Naive thymus-derived CD8-positive, alpha-beta T cell (primary cell): ENCODE measurements at regions not wholly inside any gene's neighbourhood (a gene's known extent, or its start where the extent isn't known, plus 50 kb on each side); places are given as distances from the start of the nearest gene placed in this dataset.
"Not testable (repeated sequence)": the region's sequence is repeated elsewhere in the genome, so short reads cannot be mapped to it uniquely, and the experiment has no call there.

ENCODE experiments used
- ATAC-seq, 2 donors: fragments of 150-1000 bp; cut with Tn5 transposase in 1 of 2; sonication (Bioruptor Pico), chemical (Tn5 transposase) in 1 of 2; 1 replicate in 1 of 2; 2 replicates in 1 of 2; pipeline ENCODE4 v1.10.0; 2021; ENCODE audit warnings: mild to moderate bottlenecking in 2 of 2, moderate library complexity in 2 of 2
- POLR2A ChIA-PET: fragments of 350-600 bp; sonication (Branson Sonifier 250); formaldehyde crosslinking; loops from one replicate; lab custom pipeline; 2021; ENCODE audit warnings: antibody characterized with exemption; lab: Charles Lee
- DNase-seq, 10 donors: peaks; one replicate each; pipeline versions ENCODE4 v3.0.0 to v3.0.0-alpha.2; 2020 to 2022
- H3K27ac Mint-ChIP-seq, 10 donors: one replicate each; pipeline ENCODE4 v1.8.0; 2020 to 2022; ENCODE audit warnings: mild to moderate bottlenecking in 10 of 10, mixed read lengths in 10 of 10, moderate library complexity in 4 of 10, inconsistent platforms in 1 of 10
- H3K27me3 Mint-ChIP-seq, 5 donors: one replicate each; pipeline ENCODE4 v1.8.0; 2021 to 2022; ENCODE audit warnings: mixed read lengths in 5 of 5
- H3K36me3 Mint-ChIP-seq, 3 donors: one replicate each; pipeline ENCODE4 v1.8.0; 2020 to 2022; ENCODE audit warnings: mixed read lengths in 3 of 3, mild to moderate bottlenecking in 2 of 3, inconsistent platforms in 1 of 3
- H3K4me1 Mint-ChIP-seq, 4 donors: one replicate each; pipeline ENCODE4 v1.8.0; 2021 to 2022; ENCODE audit warnings: mixed read lengths in 4 of 4
- H3K4me3 Mint-ChIP-seq, 10 donors: one replicate each; pipeline ENCODE4 v1.8.0; 2020 to 2022; ENCODE audit warnings: mild to moderate bottlenecking in 10 of 10, mixed read lengths in 10 of 10, moderate library complexity in 6 of 10, inconsistent platforms in 1 of 10
- H3K9me3 Mint-ChIP-seq, 9 donors: one replicate each; pipeline ENCODE4 v1.8.0; 2020 to 2022; ENCODE audit warnings: mixed read lengths in 9 of 9, mild to moderate bottlenecking in 3 of 9, inconsistent platforms in 1 of 9, moderate library complexity in 1 of 9

DNA sequence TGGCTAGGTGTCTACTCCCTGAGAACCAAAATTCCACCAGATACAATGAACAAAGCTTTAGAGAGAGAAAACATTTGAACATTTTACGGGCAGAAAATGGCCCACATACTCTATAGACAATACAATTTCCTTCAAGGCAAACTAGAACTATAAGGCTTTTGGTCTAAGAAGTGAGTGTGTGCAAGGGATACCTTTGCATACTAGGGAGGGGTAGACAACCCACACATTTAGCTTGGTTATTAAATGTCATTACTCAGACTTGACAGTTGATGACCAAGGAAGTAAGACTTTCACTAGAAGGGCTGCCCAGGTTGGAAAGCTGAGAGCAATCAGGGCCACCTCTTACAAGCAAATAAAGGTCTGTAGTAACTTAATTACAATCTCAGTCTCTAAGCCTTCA, 64.0 kb upstream of the PLEKHM1 start:
- H3K27ac Mint-ChIP-seq: not testable (repeated sequence)

DNA sequence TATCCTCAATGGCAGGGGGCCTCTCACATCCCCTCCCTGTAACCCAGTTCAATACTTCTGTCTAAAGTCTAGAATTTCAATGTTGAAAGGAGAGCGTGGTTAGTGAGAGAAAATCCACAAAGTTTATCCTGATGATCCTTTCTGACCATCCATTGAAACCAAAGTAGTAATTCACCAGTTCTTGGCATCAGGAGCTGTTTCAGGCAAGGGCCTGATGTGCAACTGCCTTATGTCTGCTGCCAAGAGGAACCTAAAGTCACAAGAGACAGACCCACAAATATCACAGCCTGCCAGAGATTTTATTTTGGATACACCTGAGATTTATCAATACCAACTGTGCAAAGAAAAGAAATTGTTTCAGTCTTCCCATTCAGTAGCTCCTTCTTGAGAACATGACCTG, 68.3 kb upstream of the PLEKHM1 start:
- H3K4me1 Mint-ChIP-seq, H3K27ac Mint-ChIP-seq, H3K27me3 Mint-ChIP-seq, DNase-seq, ATAC-seq, H3K36me3 Mint-ChIP-seq, H3K9me3 Mint-ChIP-seq, H3K4me3 Mint-ChIP-seq, POLR2A ChIA-PET: not testable (repeated sequence)

More for the DNA sequence above, 64.0 kb upstream of the PLEKHM1 start:
- H3K9me3 Mint-ChIP-seq, ATAC-seq, DNase-seq, H3K4me1 Mint-ChIP-seq, H3K27me3 Mint-ChIP-seq, H3K4me3 Mint-ChIP-seq, H3K36me3 Mint-ChIP-seq, POLR2A ChIA-PET: not testable (repeated sequence)

DNA sequence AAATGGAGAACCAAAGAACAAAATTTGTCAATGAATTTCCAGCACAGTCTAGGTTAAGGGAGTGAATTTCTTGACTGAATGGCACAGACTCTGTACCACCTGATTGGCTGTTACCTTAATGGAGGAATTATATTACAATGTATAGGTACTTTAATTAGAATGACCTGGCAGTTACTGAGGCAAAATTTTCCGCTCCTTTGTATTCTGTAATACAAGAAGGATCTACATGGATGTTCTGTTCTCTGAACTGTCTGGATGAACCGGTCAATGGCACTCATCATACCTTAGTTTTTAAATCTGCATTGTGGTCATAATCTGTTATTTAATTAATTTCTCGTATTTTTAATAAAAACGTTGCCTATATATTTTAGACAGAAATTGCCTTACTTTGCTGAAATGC, 72.3 kb upstream of the PLEKHM1 start:
- H3K27me3 Mint-ChIP-seq, H3K4me3 Mint-ChIP-seq, H3K27ac Mint-ChIP-seq, DNase-seq, H3K36me3 Mint-ChIP-seq, H3K9me3 Mint-ChIP-seq, ATAC-seq, POLR2A ChIA-PET: not testable (repeated sequence)
- peaks cover 2 to 14% (median 5%) of the 10 kb centered on the region in 4 donors for H3K4me1 Mint-ChIP-seq

DNA sequence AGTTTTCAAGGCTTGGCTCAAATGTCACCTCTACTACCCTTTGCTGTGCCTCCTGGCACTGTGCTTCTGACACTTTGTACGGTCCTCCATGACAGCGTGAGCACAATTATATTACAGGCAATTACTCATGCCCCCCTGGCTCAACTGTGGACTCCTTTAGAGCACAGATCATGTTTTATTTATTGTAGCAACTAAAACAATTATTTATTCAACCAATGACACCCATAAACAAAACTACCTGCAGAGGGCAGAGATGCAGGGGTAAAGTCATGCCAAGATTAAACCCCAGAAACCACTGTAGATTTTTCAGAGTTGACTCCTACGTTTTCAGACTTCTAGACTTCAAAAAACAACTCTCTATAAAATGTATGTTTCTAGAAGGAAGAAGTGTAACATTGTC, 72.8 kb upstream of the PLEKHM1 start:
- POLR2A ChIA-PET, H3K27me3 Mint-ChIP-seq, H3K9me3 Mint-ChIP-seq, H3K27ac Mint-ChIP-seq, H3K4me3 Mint-ChIP-seq, ATAC-seq, H3K36me3 Mint-ChIP-seq: not testable (repeated sequence)
- DNase-seq: peak in 1 of 10 donors; percentile 16
- peaks cover 2 to 19% (median 6%) of the 10 kb centered on the region in 4 donors for H3K4me1 Mint-ChIP-seq

DNA sequence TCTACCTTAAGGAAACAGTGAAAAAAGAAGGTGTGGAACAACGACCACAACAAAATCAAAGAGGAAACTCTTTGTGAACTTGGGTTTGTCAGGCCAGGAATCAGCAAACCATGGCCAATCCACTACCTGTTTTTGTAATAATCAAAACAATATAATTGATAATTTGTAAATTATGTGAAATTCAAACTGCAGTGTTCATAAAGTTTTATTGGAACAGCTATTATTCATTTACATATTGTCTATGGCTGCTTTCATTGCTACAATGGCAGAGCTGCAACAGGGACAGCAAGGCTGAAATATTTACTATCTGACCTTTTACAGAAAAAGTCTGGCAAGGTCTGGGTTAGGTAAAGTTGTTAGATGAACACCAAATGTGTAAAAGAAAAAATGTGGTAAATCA, 77.8 kb upstream of the PLEKHM1 start:
- H3K4me3 Mint-ChIP-seq, POLR2A ChIA-PET, H3K36me3 Mint-ChIP-seq, H3K9me3 Mint-ChIP-seq, DNase-seq, ATAC-seq, H3K27me3 Mint-ChIP-seq: not testable (repeated sequence)
- peak overlapping the region in 1 of 10 donors; percentile 19 for H3K27ac Mint-ChIP-seq
- H3K4me1 Mint-ChIP-seq: peaks cover 2 to 22% (median 7%) of the 10 kb centered on the region in 4 donors

DNA sequence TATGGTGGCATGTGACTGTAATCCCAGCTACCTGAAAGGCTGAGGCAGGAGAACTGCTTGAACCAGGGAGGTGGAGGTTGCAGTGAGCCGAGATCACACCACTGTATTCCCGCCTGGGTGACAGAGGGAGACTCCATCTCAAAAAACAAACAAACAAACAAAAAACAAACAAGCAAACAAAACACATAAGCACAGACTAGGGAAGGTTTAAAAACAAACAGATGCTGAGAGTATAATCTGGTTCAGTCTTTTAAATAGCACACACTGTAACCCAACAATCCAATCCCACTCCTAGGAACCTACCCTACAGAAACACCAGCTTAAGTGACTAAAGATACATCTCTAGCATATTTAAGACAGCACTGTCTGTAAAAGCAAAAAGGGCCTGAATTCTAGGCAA, 82.8 kb upstream of the PLEKHM1 start:
- H3K27me3 Mint-ChIP-seq, POLR2A ChIA-PET, ATAC-seq, DNase-seq, H3K9me3 Mint-ChIP-seq, H3K4me3 Mint-ChIP-seq: not testable (repeated sequence)
- Mint-ChIP-seq H3K27ac (peak overlapping the region in 2 of 10 donors; percentile 0 to 5), H3K36me3 (peaks cover 0 to 34% (median 1%) of the 10 kb centered on the region in 3 donors), H3K4me1 (peaks cover 20 to 52% (median 43%) of the 10 kb centered on the region in 4 donors)

DNA sequence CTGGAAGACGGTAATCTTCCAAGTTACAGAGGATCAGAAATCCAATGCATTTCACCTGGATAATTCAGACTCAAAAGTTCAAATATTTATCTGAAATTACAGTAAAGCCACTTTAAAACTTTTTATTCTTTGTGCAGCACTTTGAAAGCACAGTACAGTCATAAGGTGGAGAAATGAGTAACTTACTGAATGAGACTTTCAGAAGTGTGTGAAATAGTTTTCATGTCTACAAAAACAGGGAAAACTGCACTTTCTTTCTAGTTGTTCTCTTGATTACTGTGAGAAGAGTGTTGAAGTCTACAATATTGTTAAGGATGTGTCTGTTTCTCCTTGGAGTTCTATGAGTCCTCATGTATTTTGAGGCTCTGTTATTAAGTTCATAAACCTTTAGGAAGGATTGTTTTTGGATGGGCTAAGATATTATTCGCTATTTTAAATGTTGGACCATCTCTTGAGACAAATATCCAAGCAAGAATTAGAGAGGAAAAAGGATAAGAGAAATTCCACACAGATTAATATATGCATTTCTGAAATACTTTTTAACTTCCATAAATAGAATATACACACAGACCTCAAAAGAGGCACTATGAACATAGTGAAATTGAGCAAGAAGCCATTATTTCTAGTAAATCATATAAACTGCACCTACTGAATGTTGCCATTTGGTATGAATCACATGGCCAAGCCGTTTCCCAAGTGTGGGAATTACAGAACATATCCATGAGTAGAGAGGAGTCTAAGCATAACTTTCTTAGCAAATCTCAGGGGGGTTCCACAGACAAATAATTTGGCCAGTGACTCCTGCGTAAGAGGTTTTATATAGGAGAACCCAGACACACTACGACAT, 83.6 kb upstream of the PLEKHM1 start:
- no peak for ATAC-seq
- POLR2A ChIA-PET: no interaction called here
- Mint-ChIP-seq H3K27ac (peak overlapping the region in 2 of 10 donors; percentile 2 to 5), H3K27me3 (no peaks in the 10 kb centered on the region), H3K4me1 (peaks cover 25 to 53% (median 50%) of the 10 kb centered on the region in 4 donors), H3K9me3 (no peaks in the 10 kb centered on the region), H3K4me3 (no peak overlapping the region), H3K36me3 (peaks cover 0 to 38% (median 1%) of the 10 kb centered on the region in 3 donors)
- DNase-seq: no peak

DNA sequence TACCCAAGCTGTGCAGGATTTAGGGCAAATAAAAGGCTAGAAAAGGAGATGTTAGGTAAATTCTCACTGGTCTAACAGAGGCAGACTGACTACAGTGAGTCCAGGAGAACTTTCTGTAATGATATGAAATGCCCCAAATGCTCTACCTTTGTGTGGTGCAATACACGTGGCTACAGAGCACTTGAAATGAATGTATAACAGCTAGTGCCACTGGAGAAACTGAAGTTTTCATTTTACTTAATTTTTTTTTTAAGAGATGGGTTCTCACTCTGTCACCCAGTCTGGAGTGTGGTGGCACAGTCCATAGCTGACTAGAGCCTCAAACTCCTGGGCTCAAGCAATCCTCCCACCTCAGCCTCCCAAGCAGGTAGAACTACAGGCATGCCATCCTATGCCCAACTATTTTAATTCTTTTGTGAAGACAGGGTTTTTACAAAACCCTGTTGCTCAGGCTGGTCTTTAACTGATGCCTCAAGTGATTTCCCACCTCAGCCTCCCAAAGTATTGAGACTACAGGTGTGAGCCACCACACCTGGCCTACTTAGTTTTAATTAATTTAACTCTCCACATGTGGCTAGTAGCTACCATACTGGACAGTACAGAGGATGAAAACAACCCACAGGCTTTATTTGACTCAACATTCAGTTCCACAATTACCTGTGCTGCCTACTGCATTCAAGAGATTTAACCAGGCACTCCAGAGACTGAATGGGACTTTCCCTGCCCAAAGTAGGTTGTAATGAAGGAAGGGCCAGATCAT, 84.8 kb upstream of the PLEKHM1 start:
- Mint-ChIP-seq H3K4me3 (peak overlapping the region in 2 of 10 donors; percentile 4 to 7), H3K27ac (peak overlapping the region in 5 of 10 donors; percentile 0 to 50 (median 3))
- POLR2A ChIA-PET: no interaction called here

DNA sequence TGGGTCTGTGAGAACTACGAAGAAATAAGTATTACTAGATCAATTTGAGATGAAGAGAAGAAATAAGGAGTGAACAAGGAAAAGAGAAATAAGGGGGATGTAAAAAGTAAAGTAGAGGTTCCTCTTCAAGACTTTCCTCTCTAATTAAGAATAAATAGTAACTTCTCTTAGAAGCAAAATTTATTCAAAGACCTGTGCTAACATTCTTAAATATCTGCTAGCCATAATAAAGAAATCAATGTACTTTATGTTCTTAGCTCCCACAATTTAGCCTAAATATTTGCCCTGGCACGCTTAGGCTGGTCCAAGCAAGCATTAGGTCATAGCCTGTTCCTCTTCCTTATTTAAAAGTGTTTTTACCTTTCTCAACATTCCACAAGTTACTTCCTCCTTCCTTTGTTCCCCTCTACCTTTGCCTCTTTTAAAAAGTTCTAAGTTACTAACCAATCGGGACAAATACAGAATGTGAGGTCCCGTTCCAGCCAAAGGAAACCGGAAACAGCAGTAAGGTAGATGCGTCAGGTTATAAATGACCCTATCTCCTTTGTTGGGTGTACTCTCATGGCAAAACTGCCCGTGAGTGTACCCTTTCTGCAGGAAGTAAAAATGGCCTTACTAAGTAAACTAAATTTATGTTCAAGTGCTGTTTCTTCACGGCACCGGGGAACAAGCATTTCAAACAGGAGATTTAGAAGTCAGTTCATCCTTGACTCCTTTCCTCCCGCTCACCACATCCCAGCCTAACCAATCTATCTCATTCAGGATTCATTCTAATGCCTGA, 86.2 kb upstream of the PLEKHM1 start:
- H3K27me3 Mint-ChIP-seq, POLR2A ChIA-PET, DNase-seq, ATAC-seq, H3K9me3 Mint-ChIP-seq, H3K4me3 Mint-ChIP-seq: not testable (repeated sequence)
- peak overlapping the region in 4 of 10 donors; percentile 3 to 57 (median 26) for H3K27ac Mint-ChIP-seq
- peaks cover 0 to 47% (median 5%) of the 10 kb centered on the region in 3 donors for H3K36me3 Mint-ChIP-seq
- H3K4me1 Mint-ChIP-seq: peaks cover 41 to 77% (median 70%) of the 10 kb centered on the region in 4 donors

More for the DNA sequence above, 84.8 kb upstream of the PLEKHM1 start:
- DNase-seq: no peak
- Mint-ChIP-seq H3K4me1 (peaks cover 35 to 65% (median 62%) of the 10 kb centered on the region in 4 donors), H3K36me3 (peaks cover 0 to 38% (median 1%) of the 10 kb centered on the region in 3 donors), H3K9me3 (no peaks in the 10 kb centered on the region), H3K27me3 (no peaks in the 10 kb centered on the region)
- no peak for ATAC-seq

DNA sequence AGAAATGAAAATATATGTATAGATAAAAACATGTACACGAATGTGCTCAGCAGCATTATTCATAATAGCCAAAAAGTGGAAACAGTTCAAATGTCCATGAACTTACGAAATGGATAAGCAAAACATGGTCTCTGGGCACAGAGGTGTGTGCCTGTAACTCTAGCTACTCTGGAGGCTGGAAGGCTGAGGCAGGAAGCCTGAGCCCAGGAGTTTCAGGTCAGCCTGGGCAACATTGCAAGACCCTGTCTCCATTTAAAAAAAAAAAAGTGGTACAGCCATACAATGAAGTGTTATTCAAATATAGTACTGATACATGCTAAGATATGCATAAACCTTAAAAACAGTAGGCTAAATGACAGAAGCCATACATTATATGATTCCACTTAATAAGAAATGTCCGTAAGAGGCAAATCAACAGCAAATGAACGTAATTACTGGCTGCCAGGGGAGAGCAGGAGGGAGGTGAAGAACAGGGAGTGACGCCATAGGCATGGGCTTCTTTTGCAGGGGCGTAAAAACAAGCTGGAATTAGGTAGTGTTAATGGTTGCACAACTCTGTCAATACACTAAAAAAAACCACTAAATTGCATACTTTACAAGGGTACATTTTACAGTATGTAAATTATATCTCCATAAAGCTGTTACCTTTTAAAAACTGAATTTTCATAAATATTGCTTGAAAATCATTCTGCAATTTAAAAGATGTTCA, 87.2 kb upstream of the PLEKHM1 start:
- peaks cover 41 to 87% (median 75%) of the 10 kb centered on the region in 4 donors for H3K4me1 Mint-ChIP-seq

DNA sequence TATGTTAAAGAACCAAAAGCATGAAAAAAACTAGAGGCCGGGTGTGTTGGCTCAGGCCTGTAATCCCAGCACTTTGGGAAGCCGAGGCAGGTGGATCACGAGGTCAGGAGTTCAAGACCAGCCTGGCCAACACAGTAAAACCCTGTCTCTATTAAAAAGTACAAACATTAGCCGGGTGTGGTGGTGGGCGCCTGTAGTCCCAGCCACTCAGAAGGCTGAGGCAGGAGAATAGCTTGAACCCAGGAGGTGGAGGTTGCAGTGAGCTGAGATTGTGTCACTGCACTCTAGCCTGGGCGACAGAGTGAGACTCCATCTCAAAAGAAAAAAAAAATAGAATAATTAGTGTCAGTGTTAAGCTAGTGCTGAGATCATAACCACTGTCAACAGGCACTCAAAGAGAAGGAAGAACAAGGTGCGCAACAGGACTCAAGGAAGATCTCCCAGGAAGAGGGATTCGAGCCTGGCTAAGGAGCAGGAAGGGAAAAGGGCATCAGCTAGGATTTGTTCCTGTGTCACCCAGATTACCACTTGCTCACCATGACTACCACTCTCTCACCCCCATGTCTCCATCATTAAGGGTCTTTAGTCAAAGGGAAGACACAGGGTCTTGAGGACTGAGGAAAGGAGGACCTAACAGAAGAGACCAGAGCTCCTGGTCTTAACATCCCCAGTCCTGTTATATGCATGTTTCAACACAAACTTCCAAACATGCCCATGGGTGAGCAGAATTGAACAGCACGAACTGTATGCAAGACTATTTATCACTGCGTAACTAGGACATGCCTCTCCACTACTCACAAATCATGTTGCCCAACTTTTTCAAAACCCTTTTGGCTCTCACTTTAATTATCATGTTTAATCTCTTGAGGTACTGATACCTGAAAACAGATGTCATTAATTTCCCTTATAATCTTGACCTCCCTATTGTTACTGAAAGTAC, 88.3 kb upstream of the PLEKHM1 start:
- H3K9me3 Mint-ChIP-seq: no peaks in the 10 kb centered on the region
- H3K36me3 Mint-ChIP-seq: peaks cover 0 to 51% (median 4%) of the 10 kb centered on the region in 3 donors
- peak overlapping the region in 3 of 10 donors; percentile 2 to 7 (median 3) for H3K4me3 Mint-ChIP-seq
- POLR2A ChIA-PET: interaction anchor here (1.0 kb wide), 1 partner anchor 710 kb away, joined by 3 read pairs; no protein-coding TSS in a partner anchor
- DNase-seq: no peak
- peaks cover 42 to 92% (median 78%) of the 10 kb centered on the region in 4 donors for H3K4me1 Mint-ChIP-seq
- peak overlapping the region in 6 of 10 donors; percentile 4 to 57 (median 34) for H3K27ac Mint-ChIP-seq
- no peak for ATAC-seq
- no peaks in the 10 kb centered on the region for H3K27me3 Mint-ChIP-seq

More for the DNA sequence above, 87.2 kb upstream of the PLEKHM1 start:
- H3K27ac Mint-ChIP-seq: peak overlapping the region in 2 of 10 donors; percentile 22 to 29
- H3K9me3 Mint-ChIP-seq: no peaks in the 10 kb centered on the region
- no peak for ATAC-seq
- no peak overlapping the region for H3K4me3 Mint-ChIP-seq
- no peak for DNase-seq
- peaks cover 0 to 56% (median 5%) of the 10 kb centered on the region in 3 donors for H3K36me3 Mint-ChIP-seq
- POLR2A ChIA-PET: no interaction called here
- H3K27me3 Mint-ChIP-seq: no peaks in the 10 kb centered on the region
